GM19023 (cell line): ENCODE measurements at regions not wholly inside any gene's neighbourhood (a gene's known extent, or its start where the extent isn't known, plus 50 kb on each side); places are given as distances from the start of the nearest gene placed in this dataset.

Experiments used
- ATAC-seq: cut with Tn5 transposase; IDR thresholded peaks from one replicate; pipeline ENCODE4 v1.9.1; 2021; ENCODE audit warnings: mild to moderate bottlenecking, moderate library complexity; ENCODE audit not compliant: unreplicated experiment

DNA sequence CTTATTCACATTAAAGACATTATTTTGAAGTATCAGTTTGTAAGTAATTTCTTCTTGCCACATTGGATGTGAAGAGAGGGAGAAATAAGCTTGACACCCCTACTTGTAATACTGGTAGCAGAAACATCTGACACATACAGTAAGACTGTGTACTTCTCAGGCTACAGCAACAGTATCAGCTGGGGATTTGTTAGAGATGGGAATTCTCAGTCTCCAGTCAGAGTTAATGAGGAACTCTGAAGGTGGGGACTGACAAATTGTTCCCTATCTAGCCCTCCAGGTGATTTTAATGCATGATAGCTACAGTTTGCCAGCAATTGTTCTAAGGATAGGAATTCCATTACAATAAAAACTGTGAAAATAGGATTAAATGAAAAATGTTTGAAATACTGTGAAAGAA is 524.8 kb downstream of the PRR16 start:
- no peak for ATAC-seq

DNA sequence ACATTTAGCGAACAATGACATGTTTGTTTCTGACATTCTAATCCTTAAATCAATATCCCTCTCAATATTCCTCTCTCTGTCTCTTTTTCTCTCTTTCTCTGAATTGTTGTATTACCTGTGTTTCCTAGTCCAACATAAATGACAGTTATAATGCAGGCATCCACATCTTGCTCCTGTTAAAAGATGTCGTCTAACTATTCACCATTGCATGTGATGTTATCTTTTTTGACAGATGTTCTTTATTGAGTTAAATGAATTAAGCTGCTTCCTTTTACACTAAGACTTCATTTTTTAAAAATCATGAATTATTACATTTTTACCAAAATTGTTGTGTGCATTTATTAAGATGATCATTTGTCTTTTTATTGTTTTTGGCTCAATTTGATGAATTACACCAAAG is 527.5 kb downstream of the PRR16 start:
- no peak for ATAC-seq

- no peak for ATAC-seq
Observed at GRCh38 chr5:120994112-120994511, 530.0 kb downstream of the PRR16 start.

- no peak for ATAC-seq
Observed at GRCh38 chr5:120999550-120999949, 535.5 kb downstream of the PRR16 start.

- no peak for ATAC-seq
Observed at GRCh38 chr5:121006217-121006616, 542.1 kb downstream of the PRR16 start.

- ATAC-seq, result no peak
Observed at GRCh38 chr5:121008041-121008440, 543.9 kb downstream of the PRR16 start.

DNA sequence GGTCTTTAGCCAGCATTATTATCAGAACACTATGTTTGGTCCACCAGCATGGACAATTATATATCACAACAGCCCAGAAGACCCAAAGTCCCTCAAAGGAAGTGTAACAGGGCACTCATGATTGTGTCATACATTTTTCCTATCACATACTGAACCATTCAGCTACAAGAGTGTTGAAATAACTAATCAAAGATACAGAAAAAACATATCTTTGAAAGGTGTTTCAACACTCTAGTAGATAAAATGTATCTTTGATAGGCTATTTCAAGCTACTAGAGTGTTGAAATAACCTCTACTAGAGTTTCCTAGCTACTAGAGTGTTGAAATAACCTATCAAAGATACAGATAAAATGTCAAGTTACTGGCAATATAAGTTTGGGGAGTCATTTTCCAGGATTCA is 545.0 kb downstream of the PRR16 start:
- ATAC-seq, result no peak

- ATAC-seq, result no peak
Observed at GRCh38 chr5:121018004-121018403, 553.9 kb downstream of the PRR16 start.

GRCh38 chr5:121019106-121019505 is 555.0 kb downstream of the PRR16 start:
- no peak for ATAC-seq

GRCh38 chr5:121019734-121020133 is 555.6 kb downstream of the PRR16 start:
- no peak for ATAC-seq

GRCh38 chr5:121021681-121022080 is 557.6 kb downstream of the PRR16 start:
- no peak for ATAC-seq

DNA sequence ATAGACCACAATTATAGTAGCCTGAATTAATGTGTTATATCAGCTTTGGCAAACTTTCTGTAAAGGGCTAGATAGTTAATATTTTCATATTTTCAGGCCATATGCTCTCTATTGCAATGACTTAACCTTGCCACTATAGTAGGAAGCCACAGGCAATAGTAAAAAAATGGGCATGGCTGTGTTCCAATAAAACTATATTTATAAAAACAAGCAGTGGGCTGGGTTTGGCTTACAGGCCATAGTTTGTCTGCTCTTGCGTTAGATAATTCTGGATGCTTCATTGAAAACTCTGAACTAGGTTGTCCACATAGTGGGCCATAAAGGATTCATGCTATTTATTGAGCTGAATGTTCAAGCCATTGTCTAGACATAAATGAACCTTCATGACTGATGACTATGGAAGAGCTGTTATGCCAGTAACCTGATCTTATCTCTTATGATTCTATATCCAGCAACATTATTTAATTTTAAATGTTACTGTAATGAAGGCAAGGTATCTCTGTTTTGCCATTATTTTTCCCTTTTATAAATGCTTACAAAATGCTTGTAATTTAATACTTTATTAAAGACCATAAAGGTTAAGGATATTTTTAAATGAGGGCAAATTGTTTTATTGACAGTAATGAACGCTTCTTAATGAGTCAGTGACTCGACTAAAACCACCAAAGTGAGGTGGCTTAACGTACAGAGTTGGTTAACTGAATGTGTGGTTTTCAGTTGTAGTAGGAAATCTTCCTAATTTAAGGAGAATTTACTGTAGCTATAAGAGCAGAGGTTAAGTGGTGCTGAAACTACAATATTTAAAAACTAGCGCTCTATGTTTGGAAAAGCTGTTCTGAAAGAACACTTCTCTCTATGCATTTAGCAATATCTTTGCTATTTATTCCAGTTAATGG is 560.6 kb downstream of the PRR16 start:
- no peak for ATAC-seq

DNA sequence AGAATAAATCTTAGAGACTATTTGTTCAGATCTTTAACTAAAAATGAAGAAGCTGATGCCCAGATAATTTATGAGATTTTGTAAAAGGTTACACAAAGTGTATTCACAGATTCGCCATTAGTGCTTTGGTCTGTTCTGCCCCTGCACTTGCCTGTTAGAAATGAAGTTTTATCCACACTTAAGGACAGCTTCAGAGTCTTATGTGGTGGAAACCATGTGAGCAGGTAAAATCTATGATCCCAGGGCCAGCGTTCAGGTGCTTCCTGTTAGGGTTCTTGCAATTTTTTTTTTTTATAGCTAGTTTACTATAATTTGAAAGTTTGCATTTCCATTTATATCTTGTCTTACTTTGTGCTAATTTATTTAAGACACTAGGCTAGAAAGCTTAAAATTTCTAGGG is 561.6 kb downstream of the PRR16 start:
- ATAC-seq, result no peak

DNA sequence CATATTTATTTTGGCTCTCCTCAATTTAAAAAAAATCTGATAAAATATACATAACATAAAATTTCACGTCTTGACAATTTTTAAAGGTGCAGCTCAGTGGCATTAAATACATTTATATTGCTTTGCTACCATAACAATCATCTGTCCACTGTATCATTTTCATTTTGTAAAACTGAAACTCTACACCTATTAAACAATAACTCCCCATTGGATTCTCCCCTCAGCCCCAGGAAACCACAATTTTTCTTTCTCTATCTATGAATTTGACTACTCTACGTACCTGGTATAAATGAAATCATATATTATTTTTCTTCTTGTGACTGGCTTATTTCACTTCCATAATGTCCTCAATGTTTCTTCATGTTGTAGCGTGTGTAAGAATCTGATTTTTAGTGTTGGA is 563.5 kb downstream of the PRR16 start:
- no peak for ATAC-seq

DNA sequence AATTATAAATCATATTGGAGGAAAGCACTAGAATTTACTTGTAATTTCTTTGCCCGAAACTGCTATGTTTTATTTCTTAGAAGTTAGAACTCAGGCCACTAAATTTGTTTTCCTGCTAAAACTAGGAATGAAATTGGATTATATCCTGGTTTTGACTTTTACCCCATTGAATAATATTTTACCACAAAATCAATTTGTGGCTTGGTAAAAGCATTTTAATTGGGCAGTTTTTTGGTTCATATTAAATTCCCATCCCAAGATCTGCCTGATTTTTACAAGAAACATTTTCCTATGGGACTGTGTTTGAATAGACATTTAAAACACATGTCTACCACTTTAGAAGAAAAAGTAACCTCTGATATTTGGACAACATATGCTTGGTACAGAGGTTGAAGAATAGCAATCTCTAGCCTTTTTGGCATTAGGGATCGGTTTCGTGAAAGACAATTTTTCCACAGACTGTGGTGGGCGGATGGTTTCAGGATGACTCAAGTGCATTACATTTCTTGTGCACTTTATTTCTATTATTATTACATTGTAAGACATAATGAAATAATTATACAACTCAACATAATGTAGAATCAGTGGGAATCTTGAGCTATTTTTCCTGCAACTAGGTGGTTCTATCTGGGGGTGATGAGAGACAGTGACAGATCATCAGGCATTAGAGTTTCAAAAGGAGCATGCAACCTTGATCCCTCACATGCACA is 565.6 kb downstream of the PRR16 start:
- no peak for ATAC-seq

DNA sequence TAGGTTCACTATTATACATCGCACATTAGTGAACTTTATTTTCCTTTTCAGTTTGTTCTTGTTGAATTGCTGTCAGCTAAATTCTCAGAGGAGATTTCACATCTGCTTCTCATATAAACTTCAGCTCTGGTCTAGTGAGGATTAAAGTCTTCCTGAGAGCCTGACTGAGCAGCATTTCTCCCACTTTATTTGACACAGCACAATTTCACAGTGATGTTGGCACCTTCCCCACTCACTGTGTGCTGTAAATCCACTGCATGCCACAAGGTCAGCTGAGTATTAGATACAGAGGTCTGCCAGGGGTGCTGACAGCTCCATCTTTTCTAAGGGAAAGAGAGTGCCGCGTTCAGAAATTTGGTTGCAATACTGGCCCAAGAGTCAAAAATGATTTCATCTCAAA is 567.4 kb downstream of the PRR16 start:
- ATAC-seq, result no peak

DNA sequence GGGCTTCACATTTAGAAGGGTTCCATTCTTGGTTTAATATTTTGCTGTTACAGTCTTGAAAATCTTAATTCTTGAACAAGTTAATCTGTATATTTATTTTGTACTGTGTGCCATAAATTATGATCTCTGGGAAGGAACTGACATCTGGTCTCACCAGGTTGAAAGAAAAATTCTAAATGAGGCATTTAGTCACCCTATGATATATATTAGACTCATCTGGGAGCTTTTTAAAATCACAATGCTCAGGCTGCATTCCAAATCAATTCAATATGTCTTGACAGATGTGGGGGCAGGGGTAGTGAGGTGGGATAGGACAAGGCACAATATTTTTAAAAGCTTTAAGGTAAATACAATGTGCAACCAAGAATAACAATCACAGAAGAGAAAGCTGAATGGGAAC is 569.2 kb downstream of the PRR16 start:
- no peak for ATAC-seq

DNA sequence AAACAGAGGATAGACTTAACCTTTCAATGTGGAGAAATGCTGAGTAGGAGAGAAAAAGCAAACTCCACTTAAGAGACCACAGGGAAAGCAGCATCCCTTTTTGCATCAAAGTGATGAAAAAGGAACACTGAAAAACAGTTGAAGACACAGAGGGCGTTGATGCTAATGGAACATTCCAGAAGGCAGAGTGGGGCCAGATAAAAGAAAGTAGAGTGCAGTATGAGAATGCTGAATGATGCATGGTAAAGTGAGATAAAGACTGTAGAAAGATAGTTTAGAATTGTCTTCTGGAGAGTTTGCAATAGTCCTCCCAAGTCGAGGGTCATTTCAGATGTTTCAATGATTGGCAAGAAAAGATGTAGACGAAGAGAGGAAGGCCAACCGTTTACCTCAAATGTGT is 574.3 kb downstream of the PRR16 start:
- no peak for ATAC-seq

DNA sequence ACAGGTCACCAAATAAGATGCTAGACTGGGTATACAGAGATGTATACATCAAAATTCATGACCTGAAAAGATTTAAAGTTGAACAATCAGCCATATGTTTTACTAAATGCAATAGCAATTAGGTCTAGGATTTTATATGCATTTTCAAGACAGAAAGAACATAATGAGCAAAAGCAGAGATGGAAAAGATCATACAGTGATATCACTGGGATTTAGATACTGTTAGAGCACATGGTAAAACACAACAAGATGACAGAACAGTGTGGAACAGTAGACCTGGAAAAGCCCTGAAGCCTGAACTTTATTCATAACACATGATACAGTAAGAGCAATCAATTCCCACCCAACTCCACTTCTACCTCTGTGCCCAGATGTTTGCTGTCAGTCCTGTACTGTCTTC is 585.9 kb downstream of the PRR16 start:
- no peak for ATAC-seq

DNA sequence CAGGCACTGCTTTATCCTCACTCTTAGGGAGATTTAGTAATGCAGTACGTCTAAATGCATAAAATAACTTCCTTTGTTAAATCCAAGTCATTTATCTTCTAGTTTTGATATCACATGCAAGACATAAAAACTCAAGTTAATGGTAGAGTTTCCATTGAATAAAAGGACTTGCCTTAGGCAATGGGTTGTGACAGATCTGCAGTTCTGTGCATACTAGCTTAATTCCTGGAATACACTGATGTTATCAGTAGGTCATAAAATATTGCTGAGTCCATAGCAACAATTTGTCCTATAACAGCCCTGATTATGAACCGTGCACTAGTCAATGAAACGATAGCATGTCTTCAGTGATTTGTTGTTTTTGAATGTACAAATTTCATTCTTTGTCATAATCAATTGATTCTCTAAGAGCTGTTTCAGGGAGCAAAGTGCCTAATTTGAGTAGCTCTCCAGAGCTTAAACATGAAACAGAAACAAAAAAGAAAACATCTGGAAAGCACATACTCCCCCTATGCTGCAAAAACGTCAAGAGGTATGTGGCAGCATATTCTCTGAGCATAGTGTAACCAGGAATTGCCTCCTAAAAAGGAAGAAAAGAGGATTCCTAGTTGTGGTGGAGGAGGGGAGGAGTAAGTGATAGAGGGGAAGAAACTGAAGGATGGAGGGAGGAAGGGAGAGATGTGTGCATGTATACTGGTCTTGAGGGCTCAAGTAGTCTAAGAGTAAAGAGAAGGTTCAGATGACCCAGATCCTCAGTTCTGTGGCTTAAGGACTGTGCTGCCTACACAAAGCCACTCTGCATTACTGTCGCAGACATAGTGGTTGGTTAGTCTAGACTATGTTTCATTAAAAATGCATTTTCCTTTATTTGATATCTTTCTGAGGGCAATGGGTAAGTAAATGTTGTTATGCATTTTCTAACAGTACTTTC is 589.2 kb downstream of the PRR16 start:
- ATAC-seq, result no peak

- no peak for ATAC-seq
Observed at GRCh38 chr5:121055586-121055985, 591.5 kb downstream of the PRR16 start.
